ENCODE measurements at regions not wholly inside any gene's neighbourhood (a gene's known extent, or its start where the extent isn't known, plus 50 kb on each side); places are given as distances from the start of the nearest gene placed in this dataset.

GRCh38 chr17:34527908-34528470 is 51.4 kb upstream of the TMEM132E start:
- no peak for TF ChIP-seq CTCF (IDR thresholded peaks at IDR 0.05; ENCODE audit: insufficient read depth, low read length, severe bottlenecking)
- FAIRE-seq: no peak
- no peak overlapping the region for H3K4me3 ChIP-seq (ENCODE audit: low read depth, low read length)
- no peaks in the 10 kb centered on the region for H3K36me3 ChIP-seq (ENCODE audit: control insufficient read depth, insufficient read depth, low read length)
- no peaks in the 10 kb centered on the region for H3K27me3 ChIP-seq (ENCODE audit: control insufficient read depth, insufficient read depth, low read length)
- no peak for DNase-seq (ENCODE audit: low read depth)

GRCh38 chr17:34527136-34527907 is 52.1 kb upstream of the TMEM132E start:
- H3K27me3 ChIP-seq (ENCODE audit: control insufficient read depth, insufficient read depth, low read length): no peaks in the 10 kb centered on the region
- no peak for FAIRE-seq

GRCh38 chr17:34525651-34526050 is 53.7 kb upstream of the TMEM132E start:
- FAIRE-seq: no peak
- Histone ChIP-seq H3K27me3 (ENCODE audit: control insufficient read depth, insufficient read depth, low read length) (no peaks in the 10 kb centered on the region), H3K4me3 (ENCODE audit: low read depth, low read length) (no peak overlapping the region), H3K36me3 (ENCODE audit: control insufficient read depth, insufficient read depth, low read length) (no peaks in the 10 kb centered on the region)
- no peak for TF ChIP-seq CTCF (IDR thresholded peaks at IDR 0.05; ENCODE audit: insufficient read depth, low read length, severe bottlenecking)
- DNase-seq (ENCODE audit: low read depth): no peak

More at GRCh38 chr17:34527136-34527907, 52.1 kb upstream of the TMEM132E start:
- Histone ChIP-seq H3K36me3 (ENCODE audit: control insufficient read depth, insufficient read depth, low read length) (no peaks in the 10 kb centered on the region), H3K4me3 (ENCODE audit: low read depth, low read length) (no peak overlapping the region)
- no peak for DNase-seq (ENCODE audit: low read depth)
- TF ChIP-seq CTCF (IDR thresholded peaks at IDR 0.05; ENCODE audit: insufficient read depth, low read length, severe bottlenecking): no peak

- no peaks in the 10 kb centered on the region for H3K36me3 ChIP-seq (ENCODE audit: control insufficient read depth, insufficient read depth, low read length)
- no peak for DNase-seq (ENCODE audit: low read depth)
- H3K4me3 ChIP-seq (ENCODE audit: low read depth, low read length): no peak overlapping the region
- no peak for TF ChIP-seq CTCF (IDR thresholded peaks at IDR 0.05; ENCODE audit: insufficient read depth, low read length, severe bottlenecking)
- FAIRE-seq: no peak
- no peaks in the 10 kb centered on the region for H3K27me3 ChIP-seq (ENCODE audit: control insufficient read depth, insufficient read depth, low read length)
Measured at GRCh38 chr17:34521955-34522354, 57.4 kb upstream of the TMEM132E start.

- FAIRE-seq (no peak), DNase-seq (ENCODE audit: low read depth) (no peak)
- H3K27me3 ChIP-seq (ENCODE audit: control insufficient read depth, insufficient read depth, low read length): no peaks in the 10 kb centered on the region
- no peak overlapping the region for H3K4me3 ChIP-seq (ENCODE audit: low read depth, low read length)
- peak; percentile 11 for TF ChIP-seq CTCF (IDR thresholded peaks at IDR 0.05; ENCODE audit: insufficient read depth, low read length, severe bottlenecking)
- H3K36me3 ChIP-seq (ENCODE audit: control insufficient read depth, insufficient read depth, low read length): no peaks in the 10 kb centered on the region
Measured at GRCh38 chr17:34519282-34519681, 60.1 kb upstream of the TMEM132E start.

Measured in bronchial epithelial cell (primary cell).